GM19438 (cell line): ENCODE measurements at regions not wholly inside any gene's neighbourhood (a gene's known extent, or its start where the extent isn't known, plus 50 kb on each side); places are given as distances from the start of the nearest gene placed in this dataset.
"Not testable (repeated sequence)": the region's sequence is repeated elsewhere in the genome, so short reads cannot be mapped to it uniquely, and the experiment has no call there.

Experiments used
- ATAC-seq: cut with Tn5 transposase; IDR thresholded peaks from one replicate; pipeline ENCODE4 v1.9.1; 2021; ENCODE audit warnings: low read depth; ENCODE audit not compliant: unreplicated experiment

DNA sequence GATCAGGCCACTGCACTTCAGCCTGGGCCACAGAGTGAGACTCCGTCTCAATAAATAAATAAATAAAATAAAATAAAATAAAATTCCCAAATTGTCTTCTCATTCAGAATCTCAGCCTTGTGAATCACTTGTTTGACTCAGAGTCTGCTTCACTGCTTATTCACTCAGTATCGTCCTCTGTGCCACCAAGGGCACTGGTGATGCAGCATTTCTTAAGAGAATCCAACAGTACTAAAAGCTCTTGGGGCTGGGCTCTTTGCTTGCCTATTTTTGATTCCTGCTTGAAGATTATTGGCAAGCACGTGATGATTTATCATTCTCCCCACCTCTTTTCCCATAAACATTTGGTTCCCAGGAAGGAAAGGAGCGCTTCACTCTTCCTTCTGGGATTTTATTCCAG, 54.8 kb upstream of the HMGB1 start:
- ATAC-seq = no peak

DNA sequence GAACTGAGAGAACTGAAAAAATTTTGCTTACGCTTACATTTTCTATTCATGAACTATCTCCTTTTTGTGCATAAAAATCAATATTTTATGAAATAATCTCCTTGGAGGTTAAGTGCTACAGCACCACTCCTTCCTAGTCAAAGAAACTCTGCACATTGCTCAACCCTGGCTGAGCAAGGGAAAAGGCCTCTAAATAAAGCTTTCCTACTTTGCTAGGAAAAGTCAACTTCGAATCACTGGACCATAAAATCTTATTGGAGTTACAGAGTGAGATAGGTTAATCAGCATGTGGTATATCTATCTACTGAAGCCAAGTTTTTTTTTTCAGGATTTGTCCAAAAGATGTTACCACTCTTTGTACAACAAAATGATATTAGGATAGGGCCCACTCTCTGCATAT, 57.5 kb upstream of the HMGB1 start:
- no peak for ATAC-seq

DNA sequence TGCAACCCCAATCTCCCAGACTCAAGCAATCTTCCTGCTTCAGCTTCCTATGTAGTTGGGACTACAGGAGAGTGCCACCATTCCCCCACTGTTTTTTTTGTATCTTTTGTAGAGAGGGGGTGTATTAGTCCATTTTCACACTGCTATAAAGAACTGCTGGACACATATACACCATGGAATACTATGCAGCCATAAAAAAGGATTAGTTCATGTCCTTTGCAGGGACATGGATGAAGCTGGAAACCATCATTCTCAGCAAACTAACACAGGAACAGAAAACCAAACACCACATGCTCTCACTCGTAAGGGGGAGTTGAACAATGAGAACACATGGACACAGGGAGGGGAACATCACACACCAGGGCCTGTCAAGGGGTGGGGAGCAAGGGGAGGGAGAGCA, 58.1 kb upstream of the HMGB1 start:
- not testable (repeated sequence) for ATAC-seq

DNA sequence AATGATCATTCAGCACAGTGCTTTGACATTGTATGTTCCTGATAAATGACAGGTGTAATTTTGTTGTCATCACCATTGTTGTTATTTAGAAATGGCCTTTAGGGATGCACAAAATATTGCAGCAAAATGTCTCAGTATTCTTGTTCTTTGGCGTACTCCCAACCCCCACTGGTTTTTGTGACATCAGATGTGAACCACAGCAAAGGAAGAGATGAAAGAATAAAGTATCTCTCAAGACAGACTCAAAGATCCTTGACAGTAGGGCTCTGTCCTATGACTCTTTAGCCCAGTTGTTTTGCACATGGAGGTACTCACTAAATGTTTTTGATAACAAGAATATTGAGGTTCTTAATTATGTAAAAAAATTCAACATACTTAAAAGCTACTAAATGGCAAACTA, 59.5 kb upstream of the HMGB1 start:
- ATAC-seq = not testable (repeated sequence)

DNA sequence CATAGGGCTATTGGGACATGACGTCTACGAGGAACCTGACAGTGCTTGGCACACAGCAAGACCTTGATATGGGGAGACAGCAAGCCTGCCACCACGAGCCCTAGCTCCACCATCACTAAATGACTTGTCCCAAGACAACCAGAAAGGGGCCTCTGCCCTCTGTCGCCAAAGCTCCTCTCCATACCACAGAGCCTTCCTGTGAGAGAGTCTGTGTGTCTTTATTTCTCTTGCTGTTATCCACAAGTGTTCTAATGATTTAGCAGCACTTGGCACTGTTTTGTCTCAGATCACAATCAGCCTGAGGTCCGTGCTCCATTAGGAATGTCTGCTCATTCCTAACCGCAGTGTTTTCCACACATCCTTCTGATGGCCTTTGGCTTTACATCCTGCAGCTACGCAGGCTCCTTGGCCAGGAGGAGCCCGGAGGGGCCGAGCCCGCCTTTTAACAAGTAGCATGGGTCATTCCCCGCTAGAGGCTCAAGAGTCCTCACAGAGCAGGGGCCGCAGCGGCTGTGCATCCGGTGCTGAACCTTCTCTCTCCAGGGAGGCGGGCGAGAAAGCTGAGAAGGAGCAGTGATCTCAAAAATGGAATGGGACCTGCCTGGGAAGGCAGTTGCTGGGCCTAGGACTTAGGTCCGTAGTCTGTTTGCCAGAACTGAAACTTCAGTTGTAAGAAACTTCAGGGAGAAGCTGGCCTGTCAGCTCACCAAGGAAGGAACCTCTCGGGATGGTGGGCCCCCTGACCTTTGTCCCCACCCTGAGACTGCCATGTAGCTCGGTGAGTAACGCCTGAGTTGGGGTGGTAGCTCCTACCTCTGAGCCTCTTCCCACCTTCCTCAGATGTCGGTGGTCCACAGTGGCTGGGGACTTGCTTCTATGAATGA, 61.1 kb upstream of the HMGB1 start:
- ATAC-seq = no peak

DNA sequence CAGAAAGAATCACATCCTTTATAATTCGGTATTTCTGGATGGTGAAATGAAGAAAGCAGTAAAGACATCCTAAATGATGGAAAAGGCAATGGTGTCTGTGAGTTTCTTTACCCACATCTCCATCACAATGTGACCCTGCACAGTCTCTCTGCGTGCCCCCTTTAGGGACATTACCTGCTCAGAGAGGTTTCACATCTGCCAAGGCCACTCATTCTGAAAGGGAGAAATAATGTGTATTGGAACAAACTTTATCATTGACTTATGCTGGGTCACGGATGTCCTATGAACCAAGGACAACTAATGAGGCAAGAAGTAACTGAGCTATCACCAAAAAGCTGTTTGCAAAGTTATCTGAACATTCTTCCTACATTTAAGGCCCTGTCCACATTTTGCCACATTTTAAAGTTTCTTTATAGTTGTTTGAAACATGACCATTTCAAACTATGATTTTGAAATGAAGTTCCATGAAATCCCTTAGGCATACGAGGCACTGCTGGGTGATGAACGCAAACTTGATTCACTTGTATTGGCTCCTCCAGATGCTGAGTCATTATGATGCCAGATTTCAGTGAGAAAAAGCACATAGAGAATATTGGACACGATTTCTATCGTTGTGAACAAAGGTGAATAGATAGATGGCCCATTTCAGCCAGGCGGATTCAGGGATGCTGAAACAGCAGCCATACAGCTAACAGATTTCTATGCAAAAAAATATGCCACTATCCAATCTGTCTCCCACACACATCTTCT, 63.5 kb upstream of the HMGB1 start:
- peak; percentile 62 for ATAC-seq

DNA sequence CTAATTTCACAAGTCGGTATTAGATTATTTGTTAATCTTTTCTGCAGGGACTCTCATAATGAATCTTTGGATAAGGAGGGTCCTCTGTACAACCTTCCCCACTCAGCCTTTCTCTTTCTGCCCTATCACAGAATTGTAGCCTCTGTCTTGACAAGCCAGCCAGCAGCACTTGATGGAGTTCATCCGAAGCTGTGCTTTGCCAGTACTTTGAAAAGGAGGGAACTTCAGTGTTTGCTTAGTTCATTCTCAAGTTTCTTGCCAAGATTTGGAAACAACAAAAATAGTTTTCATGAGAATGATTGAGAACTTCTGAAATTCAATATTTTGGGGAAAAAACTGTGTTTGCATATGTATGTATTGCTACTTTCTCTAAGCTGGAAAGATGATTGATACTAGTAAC, 69.3 kb upstream of the HMGB1 start:
- no peak for ATAC-seq

DNA sequence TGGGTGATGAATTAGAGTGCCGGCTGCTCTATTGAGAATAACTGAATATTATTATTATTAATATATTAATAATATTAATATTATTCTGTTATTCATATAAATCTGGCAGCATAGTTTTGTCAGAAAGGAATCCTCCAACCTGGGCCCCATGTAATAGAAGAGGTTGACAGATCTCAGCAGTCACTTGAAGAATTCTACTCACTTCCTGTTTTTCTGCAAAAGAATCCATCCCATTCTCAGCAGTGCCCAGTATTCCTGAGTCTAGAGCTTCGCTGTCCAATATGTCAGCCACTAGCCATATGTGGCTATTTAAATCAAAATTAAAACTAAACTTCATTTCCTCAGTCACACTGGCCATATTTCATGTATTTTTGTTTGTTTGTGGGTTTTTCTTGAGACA, 72.4 kb upstream of the USPL1 start:
- ATAC-seq = no peak

DNA sequence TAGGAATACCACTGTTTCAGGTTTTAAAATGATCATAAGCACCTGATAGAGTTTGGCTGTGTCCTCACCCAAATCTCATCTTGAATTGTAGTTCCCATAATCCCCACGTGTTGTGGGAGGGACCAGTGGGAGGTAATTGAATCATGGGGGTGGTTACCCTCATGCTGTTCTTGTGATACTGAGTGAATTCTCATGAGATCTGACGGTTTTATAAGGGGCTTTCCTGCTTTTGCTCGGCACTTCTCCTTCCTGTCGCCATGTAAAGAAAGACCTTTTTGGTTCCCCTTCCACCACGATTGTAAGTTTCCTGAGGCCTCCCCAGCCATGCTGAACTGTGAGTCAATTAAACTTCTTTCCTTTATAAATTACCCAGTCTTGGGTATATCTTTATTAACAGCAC, 69.7 kb upstream of the USPL1 start:
- ATAC-seq = not testable (repeated sequence)

DNA sequence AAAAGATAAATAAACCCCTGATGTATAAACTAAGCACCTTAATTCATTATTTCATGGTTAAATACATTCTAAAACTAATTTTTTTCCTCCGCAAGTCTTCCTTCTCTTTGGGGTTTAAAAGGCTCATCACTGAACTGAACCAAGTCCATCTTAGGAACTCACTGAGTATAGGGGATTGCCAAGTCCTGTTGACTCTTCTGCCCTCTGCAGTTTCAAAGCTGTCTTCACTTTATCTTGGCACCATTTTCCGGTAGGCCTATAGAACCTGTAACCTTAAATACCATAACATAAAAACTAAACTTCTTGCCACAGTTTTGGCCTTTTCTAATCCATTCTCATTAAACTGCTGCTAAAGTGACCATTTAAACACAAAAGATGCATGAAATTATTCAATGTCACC, 66.5 kb upstream of the USPL1 start:
- ATAC-seq = no peak

DNA sequence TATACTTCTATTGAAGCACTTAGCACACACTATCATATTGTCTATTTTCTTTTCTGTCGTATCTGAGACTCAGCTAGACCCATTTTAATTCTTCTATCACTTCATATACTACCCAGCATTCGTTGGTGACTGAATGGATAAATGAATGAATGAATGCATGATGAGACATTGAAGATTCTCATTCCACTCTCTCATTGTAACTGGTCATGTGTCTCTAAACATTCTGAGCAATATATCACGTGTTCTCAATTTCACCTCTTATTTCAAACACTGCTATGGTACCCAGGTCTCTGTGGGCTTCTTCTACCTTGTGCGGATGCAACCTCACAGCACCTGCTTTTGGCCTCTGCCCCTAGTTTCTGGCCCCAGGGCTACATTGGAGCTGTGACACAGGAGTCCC, 65.2 kb upstream of the USPL1 start:
- ATAC-seq = no peak

DNA sequence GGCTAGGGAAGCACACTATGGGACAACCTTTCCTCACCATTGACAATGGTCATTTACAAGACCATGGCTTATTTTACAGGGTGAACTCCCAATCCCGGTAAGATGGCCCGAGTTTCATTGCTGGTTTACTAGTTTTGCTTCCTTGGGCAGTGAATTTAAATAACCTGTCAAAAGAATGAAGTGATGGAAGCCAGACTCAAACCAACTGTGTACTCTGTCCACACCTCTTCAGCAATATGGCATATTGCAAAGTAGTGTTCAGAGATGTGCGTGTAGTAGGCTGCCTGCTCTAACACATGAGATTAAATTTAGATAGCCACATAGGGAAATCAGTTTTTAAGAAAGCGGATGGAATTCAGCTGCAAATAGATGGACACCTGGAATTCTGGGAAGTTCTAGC, 58.4 kb upstream of the USPL1 start:
- ATAC-seq = no peak

DNA sequence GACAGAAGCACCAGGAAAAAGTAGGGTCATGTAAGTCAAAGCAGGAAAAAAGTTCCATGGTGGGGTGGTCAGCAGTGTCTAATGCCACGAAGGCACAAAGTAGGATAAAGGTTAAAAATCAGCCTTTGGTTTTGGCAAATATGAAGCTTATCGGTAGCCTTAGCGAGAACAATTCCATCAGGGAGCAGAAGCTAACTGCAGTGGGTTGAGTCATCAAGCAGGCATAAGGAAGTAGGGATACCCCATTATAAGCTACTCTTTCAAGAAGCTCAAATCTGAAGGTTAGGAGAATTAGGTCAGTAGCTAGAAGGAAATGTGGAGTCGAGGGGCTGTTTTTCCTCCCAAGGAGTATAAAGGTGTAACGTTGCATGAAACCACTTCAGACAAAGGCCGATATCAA, 57.5 kb upstream of the USPL1 start:
- no peak for ATAC-seq

DNA sequence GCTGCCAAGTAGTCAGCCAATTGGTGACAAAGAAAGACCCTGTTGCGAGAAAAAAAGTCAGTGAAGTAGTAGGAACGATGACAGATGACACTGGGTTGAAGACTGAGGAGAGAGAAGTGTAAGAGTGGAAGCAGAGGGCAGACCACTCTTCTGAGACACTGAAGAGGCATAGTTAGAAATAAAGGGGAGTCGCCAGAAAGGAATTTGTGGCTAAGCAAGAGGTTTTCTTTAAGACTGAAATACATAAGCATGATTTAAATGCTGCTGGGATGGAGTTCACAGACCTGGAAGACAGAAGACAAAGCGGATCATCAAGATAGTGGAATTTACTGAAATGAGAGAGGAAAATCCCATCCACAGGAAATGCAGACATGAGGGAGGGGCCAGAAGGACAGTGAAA, 56.2 kb upstream of the USPL1 start:
- no peak for ATAC-seq

DNA sequence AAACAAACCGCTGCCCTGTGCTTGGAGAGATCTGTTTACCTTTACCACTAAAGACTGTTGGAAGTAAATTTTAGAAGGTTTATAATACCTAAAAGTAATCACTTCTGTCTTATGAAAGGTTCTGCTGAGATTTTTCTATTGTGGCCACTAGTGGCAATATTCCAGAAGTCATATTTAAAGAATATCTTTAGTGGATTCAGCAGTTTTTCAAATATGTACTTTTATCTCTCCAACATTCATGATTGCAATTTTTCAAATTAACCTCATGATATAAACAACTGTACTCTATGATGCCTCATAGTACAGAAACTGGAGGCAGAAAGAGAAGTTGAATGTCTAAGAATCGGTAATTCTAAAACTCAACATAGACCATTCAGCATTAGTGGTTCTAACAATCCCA, 53.2 kb upstream of the USPL1 start:
- ATAC-seq = no peak

DNA sequence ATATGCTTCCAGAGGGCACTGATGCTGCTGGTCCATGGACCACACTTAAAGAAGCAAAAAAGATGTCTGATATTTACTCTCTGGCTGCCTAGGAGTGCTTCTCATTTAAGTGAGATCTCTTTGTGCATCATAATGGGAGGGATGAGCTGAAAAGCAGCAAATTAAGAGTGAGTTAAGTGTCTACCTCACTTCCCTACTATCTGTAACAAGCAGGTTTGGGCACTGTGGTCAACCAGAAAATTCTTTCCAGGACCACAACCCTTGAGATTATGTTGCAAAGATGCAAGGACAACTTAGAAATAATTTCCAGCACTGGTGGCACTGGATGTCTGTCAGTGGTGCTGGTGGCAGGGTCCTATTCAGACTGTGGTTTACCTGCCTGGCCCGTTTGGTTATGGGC, 52.1 kb upstream of the USPL1 start:
- no peak for ATAC-seq

DNA sequence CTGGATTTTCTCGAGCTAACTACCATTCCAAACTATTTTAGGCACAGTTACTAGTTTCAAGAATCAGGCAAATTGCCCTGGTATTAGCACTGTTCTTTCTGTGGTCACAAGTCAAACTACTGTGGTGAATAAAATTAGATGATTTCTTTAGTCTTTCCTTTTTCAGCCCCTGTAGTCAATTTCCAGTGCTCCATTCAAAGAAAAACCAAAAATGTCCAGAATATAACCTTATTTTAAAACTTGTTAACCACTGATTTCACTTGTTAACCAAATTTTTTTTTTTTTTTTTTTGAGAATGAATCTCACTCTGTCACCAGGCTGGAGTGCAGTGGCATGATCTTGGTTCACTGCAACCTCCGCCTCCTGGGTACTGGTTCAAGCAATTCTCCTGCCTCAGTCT, 50.6 kb upstream of the USPL1 start:
- ATAC-seq = no peak
